Esophagus muscularis mucosa (tissue), 4 donors: ENCODE measurements at regions not wholly inside any gene's neighbourhood (a gene's known extent, or its start where the extent isn't known, plus 50 kb on each side); places are given as distances from the start of the nearest gene placed in this dataset.
"Not testable (repeated sequence)": the region's sequence is repeated elsewhere in the genome, so short reads cannot be mapped to it uniquely, and the experiment has no call there.

Source experiments
- DNase-seq: peaks from one replicate; pipeline ENCODE4 v3.0.0-alpha.2; 2017; ENCODE audit errors: extremely low spot score
- H3K27ac ChIP-seq, 4 donors: fragments of 200-600 bp; sonication (generic); replicated peaks in 1 of 4; 1 replicate in 3 of 4; 2 replicates in 1 of 4; pipeline ENCODE4 v1.5.1; 2016 to 2019; ENCODE audit warnings: mild to moderate bottlenecking in 1 of 4
- H3K27me3 ChIP-seq, 4 donors: fragments of 200-600 bp; sonication (generic); one replicate each; pipeline versions ENCODE4 v1.5.1 to v1.6.0; 2016 to 2019
- H3K36me3 ChIP-seq, 4 donors: fragments of 200-600 bp; sonication (generic); one replicate each; pipeline ENCODE4 v1.5.1; 2016 to 2019
- H3K4me1 ChIP-seq, 4 donors: fragments of 200-600 bp; sonication (generic); one replicate each; pipeline ENCODE4 v1.5.1; 2016 to 2019
- H3K4me3 ChIP-seq, 4 donors: fragments of 200-600 bp; sonication (generic); 1 replicate in 2 of 4; 2 replicates in 2 of 4; pipeline ENCODE4 v1.5.1; 2016 to 2019; ENCODE audit warnings: mild to moderate bottlenecking in 4 of 4, moderate library complexity in 1 of 4
- H3K9me3 ChIP-seq, 4 donors: fragments of 200-600 bp; sonication (generic); 1 replicate in 3 of 4; 2 replicates in 1 of 4; pipeline ENCODE4 v1.5.1; 2016 to 2019
- EP300 ChIP-seq: sonication (generic); formaldehyde crosslinking; IDR thresholded peaks from one replicate; pipeline ENCODE4 v1.6.1; 2017; ENCODE audit warnings: antibody characterized with exemption
- POLR2A ChIP-seq: fragments of 450-650 bp; IDR thresholded peaks from one replicate; pipeline ENCODE4 v1.6.1; 2017; ENCODE audit warnings: antibody characterized with exemption, moderate library complexity, mild to moderate bottlenecking, low read depth
- POLR2AphosphoS5 ChIP-seq, 2 donors: sonication (generic); formaldehyde crosslinking; IDR thresholded peaks; one replicate each; pipeline ENCODE4 v1.6.1; 2017; ENCODE audit warnings: antibody characterized with exemption in 2 of 2
- WGBS: methylation state at CpG from one replicate; pipeline ENCODE4 v1.1.5; 2018; 5-methylcytosine and 5-hydroxymethylcytosine counted together
- intact Hi-C: fragments of 100-400 bp; cut with DNase I; formaldehyde crosslinking; loops from one replicate; pipeline ENCODE4 v1.15.1; 2023
- TF ChIP-seq, protein P1 (sequence below), 3 experiments: fragments of 200-600 bp in 2 of 3; fragments of 450-650 bp in 1 of 3; sonication (generic) in 2 of 3; IDR thresholded peaks; one replicate each; pipeline ENCODE4 v1.5.1; 2017 to 2019; ENCODE audit warnings: antibody characterized with exemption in 3 of 3, mild to moderate bottlenecking in 2 of 3, moderate library complexity in 1 of 3

GRCh38 chr7:152583006-152583405, 92.9 kb downstream of the XRCC2 start:
- TF ChIP-seq EP300 (no peak), POLR2A (no peak)
- no peak for DNase-seq
- Histone ChIP-seq H3K27me3 (no peaks in the 10 kb centered on the region), H3K9me3 (no peaks in the 10 kb centered on the region), H3K27ac (no peak overlapping the region), H3K4me3 (no peak overlapping the region), H3K4me1 (peaks cover 0 to 15% (median 6%) of the 10 kb centered on the region in 4 donors), H3K36me3 (no peaks in the 10 kb centered on the region)
- intact Hi-C loops: no loop called here
- 96% methylated on average over 3 of the region's 3 CpGs for WGBS

DNA sequence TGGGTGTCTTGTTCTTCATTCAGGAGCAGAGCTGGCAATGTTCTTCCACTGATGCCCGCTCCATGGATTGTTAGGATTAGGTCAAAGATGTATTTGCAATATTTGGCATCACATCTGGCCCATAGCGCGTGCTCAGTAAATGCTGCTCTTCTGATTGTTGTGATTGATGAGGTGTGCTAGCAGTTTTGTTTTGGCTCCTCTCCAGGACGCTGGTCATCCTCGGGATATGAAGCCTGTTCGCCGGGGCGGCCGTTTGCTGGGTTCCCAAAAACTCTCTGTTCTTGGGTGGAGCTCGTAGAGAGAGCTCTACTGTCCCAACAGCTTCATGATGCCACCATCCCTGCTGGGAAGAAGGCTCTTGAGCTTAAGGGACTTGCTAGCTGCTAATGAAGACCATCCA, 96.9 kb downstream of the XRCC2 start:
- Histone ChIP-seq H3K27me3 (no peaks in the 10 kb centered on the region), H3K36me3 (no peaks in the 10 kb centered on the region), H3K4me1 (peaks cover 0 to 7% (median 3%) of the 10 kb centered on the region in 4 donors), H3K9me3 (no peaks in the 10 kb centered on the region), H3K27ac (no peak overlapping the region), H3K4me3 (no peak overlapping the region)
- TF ChIP-seq POLR2A: no peak
- TF ChIP-seq, protein P1, sequence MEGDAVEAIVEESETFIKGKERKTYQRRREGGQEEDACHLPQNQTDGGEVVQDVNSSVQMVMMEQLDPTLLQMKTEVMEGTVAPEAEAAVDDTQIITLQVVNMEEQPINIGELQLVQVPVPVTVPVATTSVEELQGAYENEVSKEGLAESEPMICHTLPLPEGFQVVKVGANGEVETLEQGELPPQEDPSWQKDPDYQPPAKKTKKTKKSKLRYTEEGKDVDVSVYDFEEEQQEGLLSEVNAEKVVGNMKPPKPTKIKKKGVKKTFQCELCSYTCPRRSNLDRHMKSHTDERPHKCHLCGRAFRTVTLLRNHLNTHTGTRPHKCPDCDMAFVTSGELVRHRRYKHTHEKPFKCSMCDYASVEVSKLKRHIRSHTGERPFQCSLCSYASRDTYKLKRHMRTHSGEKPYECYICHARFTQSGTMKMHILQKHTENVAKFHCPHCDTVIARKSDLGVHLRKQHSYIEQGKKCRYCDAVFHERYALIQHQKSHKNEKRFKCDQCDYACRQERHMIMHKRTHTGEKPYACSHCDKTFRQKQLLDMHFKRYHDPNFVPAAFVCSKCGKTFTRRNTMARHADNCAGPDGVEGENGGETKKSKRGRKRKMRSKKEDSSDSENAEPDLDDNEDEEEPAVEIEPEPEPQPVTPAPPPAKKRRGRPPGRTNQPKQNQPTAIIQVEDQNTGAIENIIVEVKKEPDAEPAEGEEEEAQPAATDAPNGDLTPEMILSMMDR (IDR thresholded peaks at IDR 0.05): no peak
- no peak for TF ChIP-seq EP300
- TF ChIP-seq POLR2AphosphoS5 (IDR thresholded peaks at IDR 0.05): no peak
- intact Hi-C loops: no loop called here
- no peak for DNase-seq
- 50% methylated on average over 10 of the region's 10 CpGs for WGBS

GRCh38 chr7:152577339-152577738, 98.6 kb downstream of the XRCC2 start:
- TF ChIP-seq POLR2A (no peak), POLR2AphosphoS5 (IDR thresholded peaks at IDR 0.05) (no peak), EP300 (no peak)
- TF ChIP-seq, protein P1 (IDR thresholded peaks at IDR 0.05): no peak
- H3K4me1 ChIP-seq: peaks cover 0 to 7% (median 3%) of the 10 kb centered on the region in 4 donors
- no peak overlapping the region for H3K27ac ChIP-seq
- no peak overlapping the region for H3K4me3 ChIP-seq
- no peak for DNase-seq
- intact Hi-C loops: no loop called here
- no peaks in the 10 kb centered on the region for H3K36me3 ChIP-seq
- no peaks in the 10 kb centered on the region for H3K9me3 ChIP-seq
- WGBS: 71% methylated on average over 1 of the region's 1 CpG
- H3K27me3 ChIP-seq: no peaks in the 10 kb centered on the region

GRCh38 chr7:152574892-152575548, 100.9 kb downstream of the XRCC2 start:
- H3K36me3 ChIP-seq: no peaks in the 10 kb centered on the region
- TF ChIP-seq, protein P1 (IDR thresholded peaks at IDR 0.05): no peak
- TF ChIP-seq POLR2AphosphoS5 (IDR thresholded peaks at IDR 0.05): no peak
- TF ChIP-seq EP300: no peak
- TF ChIP-seq POLR2A: no peak
- no peaks in the 10 kb centered on the region for H3K9me3 ChIP-seq
- peaks cover 0 to 7% (median 3%) of the 10 kb centered on the region in 4 donors for H3K4me1 ChIP-seq
- no peaks in the 10 kb centered on the region for H3K27me3 ChIP-seq
- no peak overlapping the region for H3K4me3 ChIP-seq
- intact Hi-C loops: no loop called here
- 80% methylated on average over 15 of the region's 15 CpGs for WGBS
- DNase-seq: no peak
- no peak overlapping the region for H3K27ac ChIP-seq

- H3K4me3 ChIP-seq, H3K27ac ChIP-seq, H3K9me3 ChIP-seq, intact Hi-C loops, H3K27me3 ChIP-seq, H3K4me1 ChIP-seq, H3K36me3 ChIP-seq, DNase-seq: not testable (repeated sequence)
- WGBS: 88% methylated on average over 6 of the region's 6 CpGs
Measured at GRCh38 chr7:152573186-152573585, 102.8 kb downstream of the XRCC2 start.

DNA sequence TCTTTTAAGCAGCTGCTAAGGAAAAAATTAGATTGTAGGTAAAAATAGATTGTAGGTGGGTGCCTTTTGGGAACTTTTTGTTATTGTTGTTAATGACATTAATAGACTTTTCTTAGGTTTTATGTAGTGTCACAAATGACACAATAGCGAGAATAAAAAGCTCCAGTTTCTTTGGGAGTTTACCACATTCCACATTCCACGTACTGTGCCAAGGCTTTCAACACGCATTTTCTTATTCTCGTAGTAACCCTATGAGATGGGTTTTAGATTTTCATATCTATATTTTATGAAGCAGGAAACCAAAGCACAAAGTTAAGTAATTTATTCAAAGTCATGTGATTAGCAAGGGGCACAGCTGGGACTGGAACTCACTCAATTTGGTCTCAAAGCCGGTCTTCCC, 103.8 kb downstream of the XRCC2 start:
- Histone ChIP-seq H3K36me3 (no peaks in the 10 kb centered on the region), H3K27ac (no peak overlapping the region), H3K27me3 (no peaks in the 10 kb centered on the region), H3K4me3 (no peak overlapping the region), H3K9me3 (no peaks in the 10 kb centered on the region), H3K4me1 (no peaks in the 10 kb centered on the region)
- TF ChIP-seq POLR2AphosphoS5 (IDR thresholded peaks at IDR 0.05): no peak
- TF ChIP-seq, protein P1 (IDR thresholded peaks at IDR 0.05): no peak
- no peak for TF ChIP-seq POLR2A
- TF ChIP-seq EP300: no peak
- WGBS: 88% methylated on average over 5 of the region's 5 CpGs
- no peak for DNase-seq
- intact Hi-C loops: no loop called here
